HUDEP-2 (cell line): ENCODE measurements at regions not wholly inside any gene's neighbourhood (a gene's known extent, or its start where the extent isn't known, plus 50 kb on each side); places are given as distances from the start of the nearest gene placed in this dataset.

ENCODE experiments used
- DNase-seq, 76 experiments: peaks; one replicate each; lab custom pipeline; 2025; ENCODE audit not compliant: unreplicated experiment in 76 of 76; lab: John Stamatoyannopoulos, UW

DNA sequence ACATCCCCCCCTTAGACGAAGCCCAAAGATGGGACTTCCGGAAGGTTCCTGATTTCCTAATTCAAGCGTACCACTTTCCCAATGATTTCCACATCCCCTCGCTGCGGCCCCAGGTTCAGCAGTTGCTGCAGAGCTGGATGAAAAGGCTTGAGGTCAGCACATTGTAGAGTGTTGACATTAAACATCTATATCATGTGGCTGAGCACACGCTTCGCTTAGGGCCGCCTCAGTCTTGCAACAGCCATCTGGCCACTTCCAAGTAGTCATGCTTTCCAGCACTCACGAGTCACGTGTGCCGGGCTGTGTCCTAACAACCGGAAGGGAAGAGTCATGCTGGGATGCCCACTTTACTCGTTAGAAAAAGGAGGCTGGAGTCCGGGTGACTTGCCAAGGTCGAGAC is 340.6 kb upstream of the IRX4 start:
- DNase-seq: no peak

DNA sequence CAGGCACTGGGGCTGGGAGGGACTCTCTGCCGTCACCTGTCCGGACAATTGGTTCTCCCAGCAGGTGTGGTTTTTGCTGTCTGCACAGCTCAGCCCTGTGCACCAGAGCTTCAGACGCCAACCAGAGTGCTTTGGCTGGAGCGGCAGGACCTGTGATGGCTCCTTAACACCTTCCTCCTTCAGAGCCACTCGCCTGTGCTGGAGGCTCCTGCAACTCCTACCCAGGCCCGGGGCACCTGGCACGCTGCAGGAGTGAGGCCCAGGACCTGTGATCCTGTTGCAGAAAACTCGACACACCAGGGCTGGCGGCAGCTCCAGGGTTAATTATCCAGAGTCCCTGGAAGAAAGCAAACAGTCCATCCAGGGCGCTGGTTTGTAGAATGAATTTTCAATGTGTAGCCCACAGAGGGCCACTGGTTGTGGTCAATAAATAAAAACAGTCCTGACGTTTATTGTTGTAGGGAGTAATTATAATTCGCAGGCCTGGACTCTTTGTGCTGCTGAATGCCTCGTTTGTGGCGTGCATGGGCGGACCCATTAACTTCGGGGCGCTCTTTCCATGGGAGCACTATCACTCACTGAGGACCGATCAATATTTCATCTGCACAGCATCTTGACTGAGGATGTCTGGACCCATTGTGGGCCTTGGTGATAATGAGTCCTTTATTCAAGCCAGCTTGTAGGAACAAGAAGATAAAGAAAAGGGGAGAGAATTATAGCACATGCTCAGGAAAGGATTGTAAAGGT is 339.7 kb upstream of the IRX4 start:
- no peak for DNase-seq

DNA sequence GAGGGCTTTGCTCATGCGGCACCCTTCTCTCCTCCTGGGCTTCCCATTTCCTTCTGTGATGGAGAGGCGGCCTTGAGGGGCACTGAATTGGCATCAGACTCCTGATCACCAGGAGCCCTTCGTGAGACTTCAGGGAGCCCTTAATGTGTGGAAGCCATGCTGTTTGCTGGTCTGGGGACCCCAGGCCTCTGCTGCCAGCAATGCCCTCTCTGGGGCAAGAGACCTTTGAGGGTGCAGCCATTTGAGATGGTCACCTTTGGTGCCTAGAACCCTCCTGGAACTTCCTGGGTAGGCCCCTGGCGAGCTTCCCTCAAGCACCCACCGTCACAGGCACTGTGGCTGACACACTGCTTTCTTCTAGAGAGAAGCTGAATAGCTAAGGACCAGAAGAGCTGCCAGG is 338.7 kb upstream of the IRX4 start:
- DNase-seq: no peak

DNA sequence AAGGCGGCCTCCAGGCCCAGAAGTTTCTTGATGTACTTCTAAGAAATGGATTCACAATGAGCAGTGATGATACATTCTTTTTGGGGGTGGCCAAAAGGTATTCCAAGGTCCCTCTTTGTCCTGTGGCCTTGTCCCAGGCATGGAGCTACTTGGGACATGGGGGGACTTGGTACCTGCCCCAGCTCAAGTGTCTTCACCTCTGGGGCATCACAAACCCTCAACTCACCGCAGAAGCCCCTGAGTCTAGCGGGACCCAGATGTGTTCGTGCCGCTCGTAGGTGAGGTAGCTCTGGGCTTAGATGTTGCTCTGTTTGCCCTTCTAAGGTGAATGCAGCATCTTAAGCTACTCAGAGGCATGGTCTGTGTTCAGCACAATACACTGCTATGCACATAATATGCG is 338.0 kb upstream of the IRX4 start:
- DNase-seq: no peak

DNA sequence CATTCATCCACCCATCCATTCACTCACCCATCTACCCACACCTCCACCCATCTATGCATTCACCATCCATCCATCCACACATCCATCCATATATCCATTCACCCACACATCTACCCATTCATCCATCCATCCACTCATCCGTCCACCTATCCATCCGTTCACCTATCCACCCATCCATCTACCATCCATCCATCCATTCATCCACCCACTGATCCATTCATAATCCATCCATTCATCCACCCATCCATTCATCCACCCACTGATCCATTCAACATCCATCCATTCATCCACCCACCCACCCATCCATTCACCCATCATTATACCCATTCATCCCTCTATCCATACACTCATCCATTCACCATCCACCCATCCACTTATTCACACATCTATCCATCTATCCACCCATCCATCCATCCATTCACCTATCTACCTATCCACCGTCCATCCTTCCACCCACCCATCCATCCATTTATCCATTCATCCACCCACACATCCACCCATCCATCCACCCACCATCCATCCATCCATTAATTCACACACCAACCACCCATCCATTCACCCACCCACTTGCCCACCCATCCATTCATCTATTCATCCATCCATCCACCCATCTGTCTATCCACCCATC is 336.5 kb upstream of the IRX4 start:
- no peak for DNase-seq

DNA sequence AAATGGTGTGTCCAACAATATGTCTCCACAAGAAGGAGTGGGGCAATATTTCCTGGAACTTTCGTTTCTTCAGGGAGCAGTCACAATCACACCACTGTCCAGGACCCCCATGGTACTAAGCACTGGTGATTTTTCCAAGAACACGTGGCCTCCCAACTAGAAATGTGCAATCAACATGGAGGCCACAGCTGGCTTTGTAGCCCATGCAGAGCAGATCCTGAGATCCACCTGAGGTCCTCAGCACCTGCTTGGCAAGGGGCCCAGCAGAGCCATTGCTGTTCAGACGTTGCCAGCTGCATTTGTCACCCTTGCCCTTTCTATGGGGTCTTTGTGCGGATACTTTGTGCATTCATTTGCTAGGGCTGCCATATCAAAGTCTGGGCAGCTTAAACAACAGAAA is 334.5 kb upstream of the IRX4 start:
- DNase-seq: no peak

DNA sequence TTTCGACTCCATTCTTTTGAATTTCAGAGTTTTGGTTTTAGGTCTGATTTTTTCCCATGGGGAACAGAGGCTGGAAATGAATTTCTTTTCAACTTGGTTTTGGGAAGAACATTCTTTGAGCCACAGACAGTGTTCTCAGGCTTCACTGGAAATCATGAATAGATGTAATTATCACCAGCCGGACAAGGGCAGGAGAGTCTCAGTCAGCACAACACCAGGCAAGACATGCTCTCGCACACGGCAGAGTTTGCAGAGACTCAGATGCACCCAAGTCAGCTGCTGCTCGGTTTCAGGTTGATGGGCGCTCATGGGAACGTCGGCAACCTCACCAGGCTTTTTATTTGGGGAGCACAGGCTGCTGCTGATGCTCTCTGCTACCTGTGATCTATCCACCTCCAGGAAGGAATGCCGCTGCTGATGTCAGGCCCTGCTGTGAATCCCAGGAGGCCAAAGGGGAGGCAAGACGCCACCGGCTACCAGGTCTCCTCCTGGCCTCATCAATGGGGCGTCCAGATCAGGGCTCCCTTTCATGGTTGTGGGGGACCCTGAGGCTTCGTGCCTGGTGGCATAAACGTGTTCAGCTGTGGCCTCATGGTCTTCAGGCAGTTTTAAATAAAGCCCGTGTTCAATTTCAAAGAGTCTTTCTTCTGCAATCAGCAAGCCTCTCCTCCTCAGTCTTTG is 332.3 kb upstream of the IRX4 start:
- DNase-seq: no peak

DNA sequence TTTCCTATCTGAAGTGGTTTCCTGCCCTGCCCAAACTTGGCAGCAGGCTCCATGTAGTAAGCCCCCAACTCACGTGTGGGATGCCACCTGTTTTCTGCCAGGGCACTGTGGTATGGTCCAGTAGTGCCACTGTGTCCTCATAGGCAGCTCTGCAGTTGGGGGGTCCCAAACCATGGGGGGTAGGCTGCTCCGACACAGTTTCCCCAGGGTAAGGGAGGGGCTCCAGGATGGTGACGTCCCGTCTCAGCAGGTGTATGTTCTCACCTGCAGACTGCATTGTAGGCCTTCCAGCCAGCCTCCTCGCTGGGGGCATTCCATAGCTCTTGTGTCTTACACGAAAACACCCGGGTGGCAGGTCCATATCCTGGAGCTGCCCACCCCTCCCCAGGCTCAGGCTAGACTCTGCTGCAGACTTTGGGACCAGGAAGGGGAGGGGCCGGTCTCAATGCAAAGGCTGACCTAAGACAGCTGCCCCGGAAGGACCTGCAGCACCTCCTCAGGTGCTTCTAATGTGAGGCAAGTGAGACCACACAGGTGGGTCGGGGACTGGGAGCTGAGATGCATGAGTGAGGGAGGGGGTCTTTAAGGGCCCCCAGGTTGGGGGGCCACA is 330.5 kb upstream of the IRX4 start:
- no peak for DNase-seq

DNA sequence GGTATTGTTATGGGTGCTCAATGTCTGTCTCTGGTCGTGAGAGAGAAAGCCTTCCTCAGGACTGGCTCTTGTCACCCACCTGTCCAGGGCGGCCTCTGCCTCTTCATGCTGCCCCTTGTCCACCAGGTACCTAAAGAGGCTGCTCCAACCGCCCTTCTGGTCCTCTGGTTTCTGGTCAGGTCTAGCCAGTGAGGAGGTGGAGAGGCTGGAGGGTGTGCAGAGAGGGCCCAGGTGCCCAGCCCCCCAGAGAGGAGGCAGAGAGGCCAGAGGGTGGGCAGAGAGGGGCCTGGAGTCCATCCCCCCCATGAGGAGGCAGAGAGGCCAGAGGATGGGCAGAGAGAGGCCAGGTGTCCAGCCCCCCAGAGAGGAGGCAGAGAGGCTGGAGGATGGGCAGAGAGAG is 329.8 kb upstream of the IRX4 start:
- DNase-seq: no peak

DNA sequence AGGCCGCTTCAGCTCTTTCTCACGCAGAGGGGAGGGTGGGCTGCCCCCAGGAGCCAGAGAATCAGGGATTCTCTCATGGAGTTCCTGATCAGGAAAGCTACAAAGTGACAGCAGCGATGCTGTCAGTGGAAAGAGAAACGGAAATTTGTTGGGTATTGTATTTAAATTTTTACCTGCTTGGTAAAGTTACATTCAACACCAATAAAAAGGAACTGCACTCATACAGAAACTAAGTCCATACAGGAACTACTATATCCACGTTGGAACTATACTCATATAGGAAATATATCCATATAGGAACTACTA is 325.5 kb upstream of the IRX4 start:
- DNase-seq: no peak

DNA sequence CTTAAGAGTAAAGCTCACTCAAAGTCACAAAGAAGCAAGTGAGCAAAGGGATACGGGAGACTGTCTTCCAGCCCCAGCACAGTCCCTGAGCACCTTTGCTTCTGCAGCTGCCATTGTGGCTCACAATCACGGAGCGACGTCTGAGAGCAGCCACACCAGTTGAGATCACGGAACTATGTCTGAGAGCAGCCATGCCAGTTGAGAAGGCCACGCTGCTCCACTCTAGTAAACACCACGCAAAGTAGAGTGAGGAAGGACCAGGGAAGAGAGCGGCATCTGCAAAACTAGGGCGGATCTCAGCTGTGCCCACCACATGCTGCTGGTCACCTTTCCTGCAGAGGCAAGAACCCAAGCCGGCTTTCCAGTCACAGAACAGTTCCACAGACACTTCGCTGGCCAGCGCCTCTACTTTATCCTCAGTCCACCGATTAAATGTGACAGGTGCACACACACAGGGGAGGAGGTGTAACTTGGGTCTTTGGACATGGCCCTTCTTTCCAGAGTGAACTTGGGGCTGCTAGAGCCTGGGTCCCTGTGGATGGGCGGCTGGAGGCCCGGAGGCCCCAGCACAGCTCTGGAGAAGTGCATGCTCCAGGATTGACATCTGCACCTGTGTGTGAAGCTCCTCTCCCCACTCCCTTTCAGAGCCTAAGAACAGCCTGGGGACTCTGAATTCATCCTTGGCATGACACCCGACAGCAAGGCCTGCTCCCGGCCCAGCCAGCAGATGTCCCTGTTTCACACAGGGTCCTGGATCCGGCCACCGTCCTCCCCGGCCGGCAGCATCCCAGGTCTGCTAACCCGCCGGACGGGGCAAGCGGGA is 324.9 kb upstream of the IRX4 start:
- peak in 10 of 76 experiments; percentile 0 to 25 (median 4) for DNase-seq

DNA sequence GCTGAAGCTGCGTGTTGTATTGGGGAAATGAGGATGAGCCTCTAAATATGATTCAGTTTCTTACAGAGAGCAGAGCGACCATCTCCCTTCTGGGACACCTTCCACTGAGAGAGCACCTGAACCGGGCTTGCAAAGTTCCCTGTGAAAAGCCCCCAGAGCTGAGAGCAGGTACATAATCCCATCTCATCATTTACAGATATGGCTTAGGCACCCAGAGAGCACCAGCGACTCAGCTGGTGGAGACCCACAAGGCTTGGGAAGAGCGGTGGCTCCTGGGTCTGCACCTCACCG is 324.3 kb upstream of the IRX4 start:
- no peak for DNase-seq

DNA sequence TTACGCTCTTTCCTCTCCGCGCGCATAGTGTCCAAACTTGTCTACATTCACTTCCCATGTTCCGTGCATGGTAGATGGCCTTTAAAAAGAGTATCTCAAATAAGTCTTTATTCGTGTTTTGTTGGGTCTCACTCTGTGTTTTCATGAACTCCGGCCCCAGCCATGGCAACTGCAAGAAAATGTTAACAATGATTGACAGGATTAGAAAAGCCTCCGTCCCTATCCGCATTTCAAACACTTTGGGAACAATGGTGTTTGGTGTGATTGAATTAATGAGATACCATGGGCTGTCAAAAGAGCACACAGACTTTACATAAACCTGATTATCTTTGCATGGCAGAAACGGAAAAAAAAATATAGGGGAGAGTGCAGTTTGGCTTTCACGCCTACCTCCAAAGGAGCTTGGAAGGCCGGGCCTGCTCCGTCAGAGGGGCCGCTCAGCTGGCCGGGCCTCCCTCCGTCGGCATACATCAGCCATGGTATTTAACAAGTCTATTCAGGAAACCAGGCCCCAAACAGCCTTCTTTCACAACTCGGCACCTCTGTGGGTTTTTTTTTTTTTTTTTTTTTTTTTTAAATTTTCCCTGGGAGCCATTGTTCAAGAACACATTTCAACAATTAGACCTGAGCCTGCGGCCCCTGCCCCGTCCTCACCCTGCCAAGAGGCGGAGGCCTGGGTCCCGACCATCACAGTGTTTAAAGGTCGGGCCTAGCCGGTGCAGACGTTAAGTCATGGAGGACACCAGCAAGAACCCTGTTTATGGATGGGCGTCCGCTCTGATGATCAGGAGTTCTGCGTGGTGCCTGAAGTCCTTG is 323.8 kb upstream of the IRX4 start:
- no peak for DNase-seq

DNA sequence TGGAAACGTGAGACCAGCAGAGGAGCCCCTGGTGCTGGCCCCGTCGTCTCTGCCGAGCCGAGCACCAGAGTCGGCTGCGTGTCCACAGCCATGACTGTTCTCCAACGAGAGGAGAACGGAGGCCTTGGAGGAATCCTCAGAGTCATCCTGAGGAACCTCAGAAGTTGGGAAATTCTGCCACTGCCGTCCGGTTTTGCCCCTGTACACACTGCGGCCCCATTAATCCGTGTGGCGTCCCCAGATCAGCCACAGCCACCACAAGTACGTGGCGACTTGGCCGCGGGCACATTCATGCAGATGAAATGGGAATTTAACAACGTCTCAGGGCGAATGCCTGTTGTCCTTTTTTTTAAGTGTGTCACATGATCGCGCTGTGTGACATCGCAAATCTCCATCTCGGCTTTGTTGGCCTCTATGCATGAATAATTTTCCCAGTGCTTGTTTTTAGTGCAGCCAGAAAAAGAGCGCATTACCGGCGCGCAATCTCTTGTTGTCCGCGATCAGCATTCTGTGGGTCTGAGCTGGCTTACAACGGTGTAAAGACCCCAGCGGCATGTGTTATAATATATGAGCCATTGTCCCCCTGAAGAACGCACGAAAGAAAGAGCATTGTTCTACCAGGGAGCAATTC is 323.0 kb upstream of the IRX4 start:
- no peak for DNase-seq

DNA sequence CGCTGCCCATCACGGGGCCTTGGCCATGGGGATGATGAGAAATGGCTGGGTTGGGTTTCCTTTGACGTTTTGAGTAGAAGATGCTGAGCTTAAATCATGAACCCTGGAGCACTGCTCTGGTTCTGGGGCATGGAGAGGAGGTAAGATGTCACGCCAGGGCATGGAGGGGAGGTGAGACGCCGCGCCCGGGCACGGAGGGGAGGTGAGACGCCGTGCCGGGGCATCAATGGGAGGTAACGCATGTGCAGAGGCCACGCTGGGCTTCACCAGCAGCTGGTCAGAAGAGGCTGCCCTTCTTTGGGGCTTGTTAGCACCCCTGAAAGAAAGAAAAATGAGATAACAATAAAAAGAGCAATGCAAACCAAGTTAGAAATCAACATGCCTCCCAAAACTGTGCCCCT is 322.5 kb upstream of the IRX4 start:
- DNase-seq: no peak

DNA sequence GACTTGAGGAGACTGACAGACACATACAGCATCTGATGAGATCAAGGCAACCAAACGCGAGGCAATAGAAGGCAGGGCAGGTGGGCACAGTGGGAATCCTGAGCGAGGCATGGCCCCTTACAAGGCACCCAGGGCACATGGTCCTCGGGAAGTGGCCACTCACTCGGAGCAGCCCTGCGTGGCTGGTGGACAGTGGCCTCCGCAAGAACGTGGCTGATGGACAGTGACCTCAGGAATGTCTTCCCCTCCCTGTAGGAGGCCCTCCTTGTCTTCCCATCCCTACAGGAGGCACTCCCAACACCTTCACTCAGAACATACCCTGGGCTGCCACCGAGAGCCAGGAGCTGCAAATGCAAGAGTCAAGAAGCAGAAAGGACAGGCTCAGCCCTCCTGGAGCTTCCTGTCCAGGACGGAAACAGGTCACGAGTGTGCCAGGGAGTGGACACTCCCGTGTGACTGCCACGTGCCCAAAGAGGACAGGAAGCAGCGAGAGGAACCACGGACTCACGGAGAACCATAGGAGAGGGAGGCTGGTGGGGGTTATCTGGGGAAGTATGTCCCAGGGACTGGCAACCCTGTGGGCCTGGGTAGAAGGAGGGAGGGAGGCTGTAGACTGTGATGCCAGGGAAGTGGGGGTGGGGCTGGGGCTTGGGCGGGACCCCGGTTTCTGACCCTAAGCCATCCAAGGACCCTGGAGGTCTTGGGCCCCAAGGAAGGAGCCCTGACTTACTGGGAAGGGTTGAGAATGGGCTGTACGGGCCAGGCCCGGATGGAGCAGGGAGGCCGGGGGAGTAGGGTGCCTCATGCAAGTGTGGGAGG is 321.9 kb upstream of the IRX4 start:
- no peak for DNase-seq

DNA sequence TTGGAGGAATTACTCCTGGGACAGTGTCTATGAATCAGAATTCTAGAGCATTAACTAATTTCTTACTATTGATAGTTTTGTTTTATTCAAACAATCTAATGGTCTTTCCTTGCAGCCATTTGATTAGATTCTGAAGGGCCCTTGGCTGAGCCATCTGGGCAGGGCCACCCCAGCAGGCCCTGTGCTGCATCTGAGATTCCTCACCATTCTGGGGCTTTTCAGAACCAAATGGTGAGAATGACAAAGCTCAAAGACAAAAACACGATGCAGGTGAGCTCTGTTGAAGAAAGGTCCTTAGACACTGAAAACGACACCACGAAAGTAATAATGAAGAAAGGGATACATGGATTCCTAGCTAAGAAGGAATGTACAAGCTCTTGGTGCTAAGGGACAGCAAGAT is 321.0 kb upstream of the IRX4 start:
- no peak for DNase-seq

DNA sequence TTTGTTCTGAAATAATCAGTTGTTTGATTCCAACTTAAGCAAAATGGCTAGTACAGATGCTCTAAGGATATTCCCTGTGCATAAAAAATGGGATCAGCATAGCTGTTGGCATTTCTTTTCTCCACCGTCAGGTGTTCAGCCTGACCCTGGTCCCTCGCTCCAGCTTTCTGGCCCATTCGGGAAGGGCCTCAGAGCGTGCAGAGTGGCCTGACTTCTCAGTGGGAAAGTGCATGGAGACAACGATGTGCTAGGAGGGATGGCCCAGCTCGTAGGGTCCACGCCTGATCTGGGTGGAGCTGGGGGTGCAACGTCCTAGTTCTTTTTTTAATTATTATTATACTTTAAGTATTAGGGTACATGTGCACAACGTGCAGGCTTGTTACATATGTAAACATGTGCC is 319.1 kb upstream of the IRX4 start:
- no peak for DNase-seq

DNA sequence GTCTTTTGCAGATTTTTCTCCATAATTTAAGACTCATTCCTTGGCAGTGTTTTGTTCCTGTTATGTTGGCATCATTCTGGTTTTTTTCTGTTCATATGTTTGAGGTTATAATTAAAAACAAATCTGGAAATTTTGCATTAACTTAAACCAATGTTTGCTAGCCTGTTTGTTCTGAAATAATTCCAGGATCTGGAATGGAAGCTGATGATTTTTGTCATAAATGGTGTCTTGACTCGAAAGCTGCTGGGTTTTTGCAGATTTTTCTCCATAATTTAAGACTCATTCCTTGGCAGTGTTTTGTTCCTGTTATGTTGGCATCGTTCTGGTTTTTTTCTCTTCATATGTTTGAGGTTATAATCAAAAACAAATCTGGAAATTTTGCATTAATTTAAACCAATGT is 318.7 kb upstream of the IRX4 start:
- DNase-seq: no peak
